Body of pancreas (tissue), 4 donors: ENCODE measurements at regions not wholly inside any gene's neighbourhood (a gene's known extent, or its start where the extent isn't known, plus 50 kb on each side); places are given as distances from the start of the nearest gene placed in this dataset.

Experiments
- POLR2A ChIP-seq, 3 donors: fragments of 450-650 bp; IDR thresholded peaks; one replicate each; pipeline ENCODE4 v1.6.1; 2016; ENCODE audit warnings: antibody characterized with exemption in 3 of 3, mild to moderate bottlenecking in 2 of 3
- TF ChIP-seq, protein P1 (sequence below), 7 experiments: fragments of 450-650 bp in 4 of 7; fragments of 200-600 bp in 3 of 7; sonication (generic) in 3 of 7; IDR thresholded peaks; one replicate each; pipeline ENCODE4 v1.5.1; 2016 to 2019; ENCODE audit warnings: antibody characterized with exemption in 7 of 7

DNA sequence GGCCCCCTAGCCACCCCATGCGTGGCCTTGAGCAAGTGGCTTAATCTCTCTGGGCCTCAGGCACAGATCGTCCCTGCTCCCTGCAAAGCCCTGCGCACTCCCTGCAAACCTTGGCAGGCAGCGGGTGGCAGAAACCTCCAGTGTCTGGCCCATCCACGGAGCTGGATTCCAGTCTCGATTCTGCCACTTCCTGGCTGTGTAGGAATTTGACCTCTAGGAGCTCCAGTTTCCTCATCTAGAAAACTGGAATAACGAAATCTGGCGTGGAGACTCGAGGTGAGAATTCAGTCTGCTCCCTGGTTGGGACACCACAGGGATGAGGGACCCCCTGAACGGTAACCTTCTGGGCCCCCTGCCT lies 186.9 kb downstream of the MN1 start:
- no peak for TF ChIP-seq POLR2A (IDR thresholded peaks at IDR 0.05)
- TF ChIP-seq, protein P1, sequence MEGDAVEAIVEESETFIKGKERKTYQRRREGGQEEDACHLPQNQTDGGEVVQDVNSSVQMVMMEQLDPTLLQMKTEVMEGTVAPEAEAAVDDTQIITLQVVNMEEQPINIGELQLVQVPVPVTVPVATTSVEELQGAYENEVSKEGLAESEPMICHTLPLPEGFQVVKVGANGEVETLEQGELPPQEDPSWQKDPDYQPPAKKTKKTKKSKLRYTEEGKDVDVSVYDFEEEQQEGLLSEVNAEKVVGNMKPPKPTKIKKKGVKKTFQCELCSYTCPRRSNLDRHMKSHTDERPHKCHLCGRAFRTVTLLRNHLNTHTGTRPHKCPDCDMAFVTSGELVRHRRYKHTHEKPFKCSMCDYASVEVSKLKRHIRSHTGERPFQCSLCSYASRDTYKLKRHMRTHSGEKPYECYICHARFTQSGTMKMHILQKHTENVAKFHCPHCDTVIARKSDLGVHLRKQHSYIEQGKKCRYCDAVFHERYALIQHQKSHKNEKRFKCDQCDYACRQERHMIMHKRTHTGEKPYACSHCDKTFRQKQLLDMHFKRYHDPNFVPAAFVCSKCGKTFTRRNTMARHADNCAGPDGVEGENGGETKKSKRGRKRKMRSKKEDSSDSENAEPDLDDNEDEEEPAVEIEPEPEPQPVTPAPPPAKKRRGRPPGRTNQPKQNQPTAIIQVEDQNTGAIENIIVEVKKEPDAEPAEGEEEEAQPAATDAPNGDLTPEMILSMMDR (IDR thresholded peaks at IDR 0.05) = no peak
